ENCODE measurements at regions not wholly inside any gene's neighbourhood (a gene's known extent, or its start where the extent isn't known, plus 50 kb on each side); places are given as distances from the start of the nearest gene placed in this dataset.

GRCh38 chr1:114208106-114208505, 54.4 kb upstream of the SYT6 start:
- no peak for TF ChIP-seq ZNF596 (tag by site-specific recombination; IDR thresholded peaks at IDR 0.05)
- TF ChIP-seq ZNF19 (tag by site-specific recombination; IDR thresholded peaks at IDR 0.05; ENCODE audit: low read depth), result no peak
- TF ChIP-seq ZNF148 (tag by site-specific recombination; IDR thresholded peaks at IDR 0.05; ENCODE audit: borderline replicate concordance), result no peak
- no peak for TF ChIP-seq ZNF660 (tag by site-specific recombination; IDR thresholded peaks at IDR 0.05)
- no peak for TF ChIP-seq ZNF677 (tag by site-specific recombination; IDR thresholded peaks at IDR 0.05)
- no peak for TF ChIP-seq ZNF555 (tag by site-specific recombination; conservative IDR thresholded peaks at IDR 0.05)
- Histone ChIP-seq H3K36me3 (ENCODE audit: control insufficient read depth in 2 of 2, insufficient read depth in 1 of 2, low read length in 2 of 2) (no peaks in the 10 kb centered on the region), H3K4me3 (ENCODE audit: low read depth, low read length) (no peak overlapping the region), H3K9me3 (ENCODE audit: control insufficient read depth, insufficient read depth, low read depth, low read length) (no peaks in the 10 kb centered on the region), H3K27ac (ENCODE audit: extremely low read depth, low read depth, low read length) (no peak overlapping the region), H3K4me1 (ENCODE audit: control insufficient read depth, insufficient read depth, low read length) (no peaks in the 10 kb centered on the region)
- ChIA-PET POLR2A (no interaction called here), CTCF (interaction anchor here (0.9 kb wide), 1 partner anchor 231 kb away, joined by 4 read pairs; no protein-coding TSS in a partner anchor)

DNA sequence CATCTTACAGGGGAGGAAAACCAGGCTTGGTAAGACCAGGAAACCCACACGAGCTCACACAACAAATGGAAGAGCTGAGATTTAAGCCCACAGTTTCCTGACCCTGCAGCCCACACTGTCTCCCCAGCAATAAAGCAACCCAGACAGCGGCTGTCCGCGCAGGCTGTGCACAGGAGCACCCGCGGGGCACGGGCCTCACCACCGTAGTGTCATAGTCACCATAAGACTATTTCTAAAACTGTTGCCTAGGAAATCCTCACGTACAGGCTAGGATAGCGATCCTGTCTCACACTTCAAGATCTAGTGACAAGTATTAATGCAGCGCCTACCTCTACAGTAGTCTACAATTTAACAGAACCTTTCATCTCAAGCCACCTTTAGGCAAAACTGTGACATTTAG, 54.0 kb upstream of the SYT6 start:
- Histone ChIP-seq H3K36me3 (ENCODE audit: control insufficient read depth in 2 of 2, insufficient read depth in 1 of 2, low read length in 2 of 2) (no peaks in the 10 kb centered on the region), H3K27ac (ENCODE audit: extremely low read depth, low read depth, low read length) (no peak overlapping the region), H3K4me3 (ENCODE audit: low read depth, low read length) (no peak overlapping the region), H3K4me1 (ENCODE audit: control insufficient read depth, insufficient read depth, low read length) (no peaks in the 10 kb centered on the region), H3K9me3 (ENCODE audit: control insufficient read depth, insufficient read depth, low read depth, low read length) (no peaks in the 10 kb centered on the region)
- no peak for TF ChIP-seq ZNF600 (tag by site-specific recombination; IDR thresholded peaks at IDR 0.05)
- no peak for TF ChIP-seq ZNF596 (tag by site-specific recombination; IDR thresholded peaks at IDR 0.05)
- TF ChIP-seq ZSCAN5A (tag by site-specific recombination; IDR thresholded peaks at IDR 0.05), result no peak
- TF ChIP-seq, protein P1, sequence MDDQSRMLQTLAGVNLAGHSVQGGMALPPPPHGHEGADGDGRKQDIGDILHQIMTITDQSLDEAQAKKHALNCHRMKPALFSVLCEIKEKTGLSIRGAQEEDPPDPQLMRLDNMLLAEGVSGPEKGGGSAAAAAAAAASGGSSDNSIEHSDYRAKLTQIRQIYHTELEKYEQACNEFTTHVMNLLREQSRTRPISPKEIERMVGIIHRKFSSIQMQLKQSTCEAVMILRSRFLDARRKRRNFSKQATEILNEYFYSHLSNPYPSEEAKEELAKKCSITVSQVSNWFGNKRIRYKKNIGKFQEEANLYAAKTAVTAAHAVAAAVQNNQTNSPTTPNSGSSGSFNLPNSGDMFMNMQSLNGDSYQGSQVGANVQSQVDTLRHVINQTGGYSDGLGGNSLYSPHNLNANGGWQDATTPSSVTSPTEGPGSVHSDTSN (CRISPR knock-in tag; IDR thresholded peaks at IDR 0.05), result no peak
- TF ChIP-seq ZBTB21 (tag by site-specific recombination; IDR thresholded peaks at IDR 0.05), result no peak
- TF ChIP-seq, protein P2, sequence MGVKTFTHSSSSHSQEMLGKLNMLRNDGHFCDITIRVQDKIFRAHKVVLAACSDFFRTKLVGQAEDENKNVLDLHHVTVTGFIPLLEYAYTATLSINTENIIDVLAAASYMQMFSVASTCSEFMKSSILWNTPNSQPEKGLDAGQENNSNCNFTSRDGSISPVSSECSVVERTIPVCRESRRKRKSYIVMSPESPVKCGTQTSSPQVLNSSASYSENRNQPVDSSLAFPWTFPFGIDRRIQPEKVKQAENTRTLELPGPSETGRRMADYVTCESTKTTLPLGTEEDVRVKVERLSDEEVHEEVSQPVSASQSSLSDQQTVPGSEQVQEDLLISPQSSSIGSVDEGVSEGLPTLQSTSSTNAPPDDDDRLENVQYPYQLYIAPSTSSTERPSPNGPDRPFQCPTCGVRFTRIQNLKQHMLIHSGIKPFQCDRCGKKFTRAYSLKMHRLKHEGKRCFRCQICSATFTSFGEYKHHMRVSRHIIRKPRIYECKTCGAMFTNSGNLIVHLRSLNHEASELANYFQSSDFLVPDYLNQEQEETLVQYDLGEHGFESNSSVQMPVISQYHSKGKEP (tag by site-specific recombination; IDR thresholded peaks at IDR 0.05), result no peak
- TF ChIP-seq ZNF335 (tag by site-specific recombination; conservative IDR thresholded peaks at IDR 0.05), result no peak
- no peak for TF ChIP-seq ZNF2 (tag by site-specific recombination; IDR thresholded peaks at IDR 0.05)
- TF ChIP-seq ZNF561 (tag by site-specific recombination; IDR thresholded peaks at IDR 0.05; ENCODE audit: borderline replicate concordance), result no peak
- TF ChIP-seq ZNF791 (tag by site-specific recombination; IDR thresholded peaks at IDR 0.05), result no peak
- no peak for TF ChIP-seq ZNF473 (tag by site-specific recombination; IDR thresholded peaks at IDR 0.05)
- ChIA-PET POLR2A (no interaction called here), CTCF (interaction anchor here (0.9 kb wide), 1 partner anchor 230 kb away, joined by 4 read pairs; no protein-coding TSS in a partner anchor)

DNA sequence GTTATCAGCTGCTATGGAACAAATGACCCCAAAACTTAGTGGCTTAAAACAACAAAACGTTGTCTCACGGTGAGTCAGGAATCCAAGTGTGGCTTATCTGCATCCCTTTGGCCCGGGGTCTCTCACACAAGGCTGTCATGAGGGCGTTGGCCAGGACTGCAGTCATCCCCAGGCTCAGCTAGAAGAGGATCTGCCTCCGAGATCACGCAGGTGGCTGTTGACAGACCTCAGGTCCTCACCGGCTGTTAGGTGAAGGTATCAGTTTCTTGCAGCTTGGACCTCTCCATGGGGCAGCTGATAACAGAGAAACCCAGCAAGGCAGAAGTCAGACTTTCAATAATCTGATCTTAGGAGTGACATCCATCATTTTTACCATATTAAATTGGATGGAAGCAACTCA, 52.7 kb upstream of the SYT6 start:
- ChIA-PET POLR2A (no interaction called here), CTCF (no interaction called here)
- no peak overlapping the region for H3K4me3 ChIP-seq (ENCODE audit: low read depth, low read length)
- H3K4me1 ChIP-seq (ENCODE audit: control insufficient read depth, insufficient read depth, low read length), result no peaks in the 10 kb centered on the region
- H3K9me3 ChIP-seq (ENCODE audit: control insufficient read depth, insufficient read depth, low read depth, low read length), result no peaks in the 10 kb centered on the region
- H3K36me3 ChIP-seq (ENCODE audit: control insufficient read depth in 2 of 2, insufficient read depth in 1 of 2, low read length in 2 of 2), result no peaks in the 10 kb centered on the region
- no peak overlapping the region for H3K27ac ChIP-seq (ENCODE audit: extremely low read depth, low read depth, low read length)
- TF ChIP-seq ZNF423 (tag by site-specific recombination; IDR thresholded peaks at IDR 0.05) (no peak), ZNF837 (tag by site-specific recombination; IDR thresholded peaks at IDR 0.05) (no peak), ZNF530 (tag by site-specific recombination; IDR thresholded peaks at IDR 0.05; ENCODE audit: low read depth) (no peak), ZNF10 (tag by site-specific recombination; IDR thresholded peaks at IDR 0.05) (no peak), ZNF155 (tag by site-specific recombination; IDR thresholded peaks at IDR 0.05) (no peak), ZNF239 (tag by site-specific recombination; IDR thresholded peaks at IDR 0.05) (no peak), ZSCAN23 (tag by site-specific recombination; IDR thresholded peaks at IDR 0.05) (no peak), ZNF211 (tag by site-specific recombination; IDR thresholded peaks at IDR 0.05; ENCODE audit: low read depth) (no peak), ZSCAN18 (tag by site-specific recombination; IDR thresholded peaks at IDR 0.05) (no peak)

All from HEK293 (cell line).